ENCODE measurements at regions not wholly inside any gene's neighbourhood (a gene's known extent, or its start where the extent isn't known, plus 50 kb on each side); places are given as distances from the start of the nearest gene placed in this dataset.

DNA sequence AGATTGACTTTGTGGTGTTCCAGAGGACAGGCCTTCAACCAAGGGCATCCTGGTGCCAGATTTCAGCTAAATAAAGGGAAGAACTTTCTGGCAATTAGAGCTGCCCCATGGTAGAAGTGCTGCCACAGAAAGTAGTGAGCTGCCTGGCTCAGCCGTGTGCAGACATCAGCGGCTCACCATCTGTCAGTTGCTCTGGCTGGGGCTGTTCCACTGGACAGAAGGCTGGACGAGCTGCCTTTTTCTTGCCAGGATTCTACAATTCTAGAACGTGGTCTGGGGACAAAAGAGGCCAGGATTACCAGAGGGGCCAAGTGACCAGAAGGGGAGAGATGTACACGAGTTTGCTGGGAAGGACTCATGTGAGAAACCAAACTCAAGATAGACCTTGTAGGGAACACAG, 107.0 kb upstream of the RPL38 start:
- TF ChIP-seq, protein P1, sequence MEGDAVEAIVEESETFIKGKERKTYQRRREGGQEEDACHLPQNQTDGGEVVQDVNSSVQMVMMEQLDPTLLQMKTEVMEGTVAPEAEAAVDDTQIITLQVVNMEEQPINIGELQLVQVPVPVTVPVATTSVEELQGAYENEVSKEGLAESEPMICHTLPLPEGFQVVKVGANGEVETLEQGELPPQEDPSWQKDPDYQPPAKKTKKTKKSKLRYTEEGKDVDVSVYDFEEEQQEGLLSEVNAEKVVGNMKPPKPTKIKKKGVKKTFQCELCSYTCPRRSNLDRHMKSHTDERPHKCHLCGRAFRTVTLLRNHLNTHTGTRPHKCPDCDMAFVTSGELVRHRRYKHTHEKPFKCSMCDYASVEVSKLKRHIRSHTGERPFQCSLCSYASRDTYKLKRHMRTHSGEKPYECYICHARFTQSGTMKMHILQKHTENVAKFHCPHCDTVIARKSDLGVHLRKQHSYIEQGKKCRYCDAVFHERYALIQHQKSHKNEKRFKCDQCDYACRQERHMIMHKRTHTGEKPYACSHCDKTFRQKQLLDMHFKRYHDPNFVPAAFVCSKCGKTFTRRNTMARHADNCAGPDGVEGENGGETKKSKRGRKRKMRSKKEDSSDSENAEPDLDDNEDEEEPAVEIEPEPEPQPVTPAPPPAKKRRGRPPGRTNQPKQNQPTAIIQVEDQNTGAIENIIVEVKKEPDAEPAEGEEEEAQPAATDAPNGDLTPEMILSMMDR (IDR thresholded peaks at IDR 0.05; ENCODE audit: low read depth, low read length), result no peak
- TF ChIP-seq EZH2phosphoT487 (IDR thresholded peaks at IDR 0.05; ENCODE audit: low read depth), result no peak
- Histone ChIP-seq H3K36me3 (replicated peaks; ENCODE audit: low read depth, low read length) (no peaks in the 10 kb centered on the region), H3K27me3 (ENCODE audit: low read depth, low read length) (peaks cover 40% of the 10 kb centered on the region), H3K9me3 (ENCODE audit: insufficient read depth, low read length) (no peaks in the 10 kb centered on the region), H3K27ac (ENCODE audit: low read length) (no peak overlapping the region), H3K4me3 (ENCODE audit: low read length) (no peak overlapping the region), H3K79me2 (ENCODE audit: low read length) (no peaks in the 10 kb centered on the region), H4K20me1 (ENCODE audit: insufficient read depth, low read length) (no peaks in the 10 kb centered on the region), H2AFZ (ENCODE audit: low read depth, low read length) (no peak overlapping the region), H3K9ac (ENCODE audit: low read length) (no peak overlapping the region), H3K4me2 (ENCODE audit: low read length) (no peak overlapping the region), H3K4me1 (ENCODE audit: low read length) (no peaks in the 10 kb centered on the region)

DNA sequence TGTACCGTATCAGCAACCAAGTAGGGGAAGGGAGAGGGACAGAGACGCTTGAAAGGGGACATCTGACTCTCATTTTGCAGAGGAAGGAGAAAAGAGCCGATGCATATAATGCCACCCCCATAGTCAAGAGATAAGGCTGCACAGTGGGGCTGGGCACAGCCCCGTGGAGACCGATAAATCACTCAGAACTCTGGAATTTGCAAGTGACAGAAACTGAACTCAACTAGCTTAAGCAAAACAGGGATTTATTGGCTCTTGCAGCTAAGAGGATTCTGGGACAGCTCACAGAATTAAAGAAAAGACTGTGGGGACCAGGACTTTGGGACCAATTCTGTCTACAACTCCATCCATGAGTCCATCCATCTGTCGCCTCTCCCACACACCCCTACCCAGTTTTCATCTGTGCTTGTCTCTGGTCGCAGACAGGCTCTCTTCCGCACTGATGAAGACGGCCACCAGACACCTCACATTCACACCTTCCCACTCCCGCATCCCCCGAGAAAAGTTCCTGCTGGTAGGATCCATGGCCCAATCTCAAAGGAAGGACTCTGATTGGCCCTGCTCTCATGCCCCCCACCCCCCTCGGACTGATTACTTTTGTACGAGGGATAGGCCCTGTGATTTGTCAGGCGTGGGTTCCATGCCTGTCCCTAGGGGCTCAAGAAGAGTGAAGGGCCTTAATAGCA, 105.9 kb upstream of the RPL38 start:
- Histone ChIP-seq H3K9ac (ENCODE audit: low read length) (no peak overlapping the region), H3K79me2 (ENCODE audit: low read length) (no peaks in the 10 kb centered on the region), H3K27me3 (ENCODE audit: low read depth, low read length) (peaks cover 44% of the 10 kb centered on the region), H3K4me2 (ENCODE audit: low read length) (no peak overlapping the region), H3K36me3 (replicated peaks; ENCODE audit: low read depth, low read length) (no peaks in the 10 kb centered on the region), H4K20me1 (ENCODE audit: insufficient read depth, low read length) (no peaks in the 10 kb centered on the region), H2AFZ (ENCODE audit: low read depth, low read length) (no peak overlapping the region), H3K4me1 (ENCODE audit: low read length) (no peaks in the 10 kb centered on the region), H3K4me3 (ENCODE audit: low read length) (no peak overlapping the region), H3K27ac (ENCODE audit: low read length) (no peak overlapping the region), H3K9me3 (ENCODE audit: insufficient read depth, low read length) (no peaks in the 10 kb centered on the region)
- TF ChIP-seq, protein P1 (IDR thresholded peaks at IDR 0.05; ENCODE audit: low read depth, low read length), result no peak

DNA sequence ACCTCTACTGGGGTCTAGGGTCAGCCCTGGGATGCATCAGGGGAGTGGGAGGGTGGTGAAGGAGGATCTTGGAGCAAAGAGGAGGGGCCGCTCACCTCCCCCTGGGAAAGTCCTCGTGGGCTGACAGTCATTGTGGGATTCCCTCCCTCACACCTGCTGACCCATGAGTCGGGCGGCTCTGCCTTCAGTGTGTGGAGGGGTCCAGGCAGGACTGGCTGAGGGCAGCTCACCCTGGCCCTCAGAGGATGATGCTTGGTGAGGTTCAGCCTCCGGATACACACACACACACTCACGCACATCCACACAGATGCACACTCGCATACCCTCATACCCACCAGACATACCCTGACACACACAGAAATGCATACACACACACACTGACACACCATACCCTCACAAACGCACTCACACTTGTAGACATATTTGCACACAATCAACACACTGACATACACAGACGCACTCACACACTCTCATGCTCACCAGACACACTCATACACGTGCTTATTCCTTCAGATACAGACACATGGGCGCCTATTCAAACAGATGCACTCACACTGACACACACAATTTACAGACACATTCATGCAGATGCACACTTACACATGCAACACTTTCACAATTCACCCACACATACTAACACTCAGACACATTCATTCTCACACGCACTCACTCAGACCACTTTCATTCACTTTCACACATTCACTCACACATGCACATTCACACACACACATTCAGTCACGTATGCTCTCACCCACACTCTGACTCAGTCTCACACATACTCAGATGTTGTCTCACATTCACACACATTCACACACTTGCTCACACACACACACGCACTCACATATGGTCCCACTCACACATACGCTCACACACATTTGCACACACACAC, 105.1 kb upstream of the RPL38 start:
- TF ChIP-seq, protein P1 (IDR thresholded peaks at IDR 0.05; ENCODE audit: low read depth, low read length), result no peak
- no peak for TF ChIP-seq EZH2phosphoT487 (IDR thresholded peaks at IDR 0.05; ENCODE audit: low read depth)

More for the DNA sequence above, 105.1 kb upstream of the RPL38 start:
- H3K4me2 ChIP-seq (ENCODE audit: low read length), result no peak overlapping the region
- H3K4me3 ChIP-seq (ENCODE audit: low read length), result no peak overlapping the region
- no peaks in the 10 kb centered on the region for H3K9me3 ChIP-seq (ENCODE audit: insufficient read depth, low read length)
- no peak overlapping the region for H3K27ac ChIP-seq (ENCODE audit: low read length)
- H2AFZ ChIP-seq (ENCODE audit: low read depth, low read length), result no peak overlapping the region
- H3K4me1 ChIP-seq (ENCODE audit: low read length), result no peaks in the 10 kb centered on the region
- H4K20me1 ChIP-seq (ENCODE audit: insufficient read depth, low read length), result no peaks in the 10 kb centered on the region
- no peaks in the 10 kb centered on the region for H3K36me3 ChIP-seq (replicated peaks; ENCODE audit: low read depth, low read length)
- H3K27me3 ChIP-seq (ENCODE audit: low read depth, low read length), result peaks cover 45% of the 10 kb centered on the region
- no peaks in the 10 kb centered on the region for H3K79me2 ChIP-seq (ENCODE audit: low read length)
- no peak overlapping the region for H3K9ac ChIP-seq (ENCODE audit: low read length)

All from OCI-LY3 (cell line).